CD4-positive, alpha-beta T cell treated with Interleukin-15 for 1 hour (primary cell): ENCODE measurements at regions not wholly inside any gene's neighbourhood (a gene's known extent, or its start where the extent isn't known, plus 50 kb on each side); places are given as distances from the start of the nearest gene placed in this dataset.
"Not testable (repeated sequence)": the region's sequence is repeated elsewhere in the genome, so short reads cannot be mapped to it uniquely, and the experiment has no call there.

ENCODE experiments used
- DNase-seq: peaks from one replicate; pipeline ENCODE4 v3.0.0-alpha.2; 2020

GRCh38 chr14:28401705-28402104, 364.9 kb upstream of the FOXG1 start:
- DNase-seq: not testable (repeated sequence)

- no peak for DNase-seq
These were observed 360.4 kb upstream of the FOXG1 start for GRCh38 chr14:28406196-28406595.

DNA sequence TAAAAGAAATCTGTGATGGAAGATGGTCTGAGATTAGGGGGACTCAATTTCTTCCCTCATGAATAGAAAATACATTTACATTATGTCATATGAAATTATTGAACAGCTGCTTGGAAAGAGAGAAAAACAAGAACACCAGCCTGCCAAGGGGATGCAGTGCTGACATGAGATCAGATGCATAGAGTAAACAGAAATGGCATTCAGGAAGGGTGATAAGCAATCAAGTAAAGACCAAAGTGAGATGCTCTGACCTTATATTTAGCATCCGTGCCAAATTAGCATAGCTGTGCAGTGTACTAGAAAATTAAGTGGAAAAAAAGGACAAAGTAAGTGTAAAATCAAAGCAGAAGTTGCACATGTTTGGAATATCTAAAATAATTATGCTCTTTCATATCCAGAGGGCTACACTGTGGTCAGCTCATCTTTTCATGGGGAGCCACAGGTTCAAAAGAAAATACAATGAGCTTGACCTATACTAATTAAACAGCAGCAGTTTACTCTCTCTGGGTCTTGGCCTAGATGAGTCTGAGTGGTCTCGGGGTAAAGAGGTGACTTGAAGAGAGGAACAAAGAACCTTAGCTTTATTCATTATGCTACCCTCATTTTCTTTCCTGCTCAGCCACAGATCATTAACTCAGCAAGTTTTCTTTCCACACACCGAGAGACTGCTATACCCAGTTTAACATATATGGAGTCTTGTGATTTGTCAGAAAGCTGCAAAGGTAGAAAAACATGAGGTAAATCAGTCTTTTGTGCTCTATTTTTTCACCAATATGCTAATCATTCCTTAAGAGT, 359.4 kb upstream of the FOXG1 start:
- no peak for DNase-seq

DNA sequence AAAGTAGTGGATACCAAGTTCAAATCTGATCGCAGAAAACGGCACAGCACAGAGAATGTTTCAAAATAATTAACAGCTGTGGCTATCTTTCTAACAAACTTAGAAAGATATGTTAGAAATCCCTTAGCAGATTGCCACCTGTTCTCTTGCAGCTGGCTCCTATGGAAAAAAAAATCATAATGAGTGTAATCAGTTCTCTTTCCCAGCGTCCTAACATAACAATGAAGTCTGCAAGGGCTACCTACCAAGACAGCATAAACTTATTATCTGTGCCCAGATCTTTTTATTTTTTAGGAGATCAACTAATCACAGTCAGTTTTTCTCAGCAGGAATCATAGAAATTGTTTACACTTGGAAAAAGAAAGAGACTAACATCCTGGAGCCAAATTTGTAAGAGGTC, 358.6 kb upstream of the FOXG1 start:
- DNase-seq: no peak

GRCh38 chr14:28412077-28412476, 354.5 kb upstream of the FOXG1 start:
- DNase-seq: no peak

GRCh38 chr14:28426960-28427359, 339.6 kb upstream of the FOXG1 start:
- DNase-seq: no peak

DNA sequence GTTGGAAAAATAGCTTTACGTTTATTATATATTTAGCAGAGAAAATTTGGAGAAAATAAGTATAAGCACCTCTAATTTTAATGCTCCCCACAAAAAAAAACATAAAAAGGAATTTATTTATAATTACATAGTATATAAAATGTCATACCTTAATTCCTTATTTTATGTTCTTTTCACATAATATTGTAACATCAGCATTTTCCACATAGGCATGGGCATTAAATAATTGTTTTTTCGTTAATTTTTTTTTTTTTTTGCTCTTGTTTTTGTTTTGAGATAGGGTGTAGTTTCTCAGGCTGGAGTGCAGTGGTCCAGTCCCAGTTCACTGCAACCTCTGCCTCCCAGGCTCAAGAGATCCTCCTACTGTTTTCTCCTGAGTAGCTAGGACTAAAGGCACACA, 329.8 kb upstream of the FOXG1 start:
- no peak for DNase-seq

DNA sequence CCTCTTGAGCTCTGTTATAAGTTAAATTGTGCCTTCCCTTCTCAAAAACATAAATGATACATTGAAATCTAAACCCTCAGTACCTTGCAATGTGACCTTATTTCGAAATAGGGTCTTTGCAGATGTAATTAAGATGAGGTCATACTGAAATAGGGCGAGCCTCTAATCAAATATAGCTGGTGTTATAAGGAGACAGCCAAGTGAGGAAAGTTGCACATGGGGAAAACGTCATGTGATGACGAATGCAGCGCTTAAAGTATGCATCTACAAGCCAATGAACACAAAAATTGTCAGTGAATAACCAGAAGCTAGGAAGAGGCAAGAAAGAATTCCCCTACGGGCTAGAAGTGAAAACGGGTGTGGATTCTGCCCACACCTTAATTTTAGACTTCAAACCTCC, 305.2 kb upstream of the FOXG1 start:
- DNase-seq: no peak

DNA sequence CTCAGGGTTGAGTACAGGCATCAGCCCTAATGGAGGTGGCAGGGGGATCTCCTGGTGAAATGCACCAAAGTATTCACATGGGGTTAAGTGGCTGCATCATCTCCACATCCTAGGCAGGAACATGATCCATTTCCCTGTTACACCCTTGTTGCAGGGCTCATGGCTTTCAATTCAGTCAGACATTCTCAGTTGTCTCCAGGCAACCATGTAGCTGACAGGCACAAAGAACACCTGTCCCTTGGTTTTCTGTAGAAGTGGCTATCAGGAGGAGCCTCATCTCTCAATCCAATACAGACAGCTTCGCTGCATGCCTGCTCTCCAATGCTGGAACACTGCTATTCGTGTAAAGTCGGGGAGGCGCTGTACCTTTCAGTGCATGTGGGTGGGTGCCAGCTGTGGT, 299.0 kb upstream of the FOXG1 start:
- no peak for DNase-seq

GRCh38 chr14:28468191-28469151, 298.1 kb upstream of the FOXG1 start:
- DNase-seq: no peak

- no peak for DNase-seq
These were observed 284.1 kb upstream of the FOXG1 start for GRCh38 chr14:28482251-28483040.

DNA sequence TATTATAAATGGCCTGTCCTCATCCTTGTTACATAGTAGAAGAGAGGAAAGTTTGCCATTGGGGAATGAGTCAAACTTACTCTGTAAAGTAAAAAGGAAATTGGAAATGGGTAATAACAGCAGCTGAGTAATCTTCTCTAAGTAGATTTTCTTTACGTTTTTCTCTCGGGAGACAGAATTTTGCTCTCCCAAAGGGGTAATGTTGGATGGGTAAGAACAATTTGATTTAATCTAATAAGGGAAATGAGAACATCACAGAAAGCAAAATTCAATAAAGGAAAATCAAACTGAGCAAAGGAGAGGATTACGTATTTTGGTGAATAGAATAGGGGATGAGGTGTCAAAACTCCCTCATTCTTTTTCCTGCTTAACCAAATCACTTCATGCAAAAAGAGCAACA, 283.1 kb upstream of the FOXG1 start:
- no peak for DNase-seq

GRCh38 chr14:28488684-28489083, 277.9 kb upstream of the FOXG1 start:
- no peak for DNase-seq

DNA sequence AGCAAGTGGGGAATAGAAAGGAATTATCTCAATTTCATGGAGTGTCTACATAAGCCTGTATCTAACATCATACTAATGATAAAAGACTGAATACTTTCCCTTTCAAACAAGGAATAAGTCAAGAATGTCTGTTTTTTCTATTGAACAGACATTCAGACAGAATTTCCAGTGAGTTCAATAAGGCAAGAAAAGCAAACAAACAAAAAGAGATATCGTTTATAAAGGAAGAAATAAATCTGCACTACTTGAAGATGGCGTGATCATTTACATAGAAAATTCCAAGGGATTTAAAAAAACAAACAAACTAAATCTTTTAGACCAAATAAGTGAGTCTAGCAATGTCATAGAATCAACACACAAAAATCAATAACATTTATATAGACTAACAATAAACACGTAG, 273.1 kb upstream of the FOXG1 start:
- no peak for DNase-seq

GRCh38 chr14:28494196-28494595, 272.4 kb upstream of the FOXG1 start:
- no peak for DNase-seq

DNA sequence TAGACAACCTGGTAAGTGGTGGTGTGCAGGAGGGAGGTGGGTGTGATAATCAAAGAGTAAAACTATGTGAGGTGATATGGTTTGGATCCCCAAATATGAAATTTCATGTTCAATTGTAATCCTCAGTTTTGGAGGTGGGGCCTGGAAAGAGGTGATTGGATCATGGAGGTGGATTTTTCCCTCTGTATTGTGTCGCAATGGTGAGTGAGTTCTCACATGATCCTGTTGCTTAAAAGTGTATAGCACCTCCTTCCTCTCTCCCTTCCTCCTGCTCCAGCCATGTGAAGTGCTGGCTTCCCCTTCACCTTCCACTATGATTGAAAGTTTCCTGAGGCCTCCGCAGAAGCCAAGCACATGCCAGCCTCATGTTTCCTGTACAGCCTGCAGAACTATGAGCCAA, 270.2 kb upstream of the FOXG1 start:
- no peak for DNase-seq

GRCh38 chr14:28502517-28502916, 264.1 kb upstream of the FOXG1 start:
- DNase-seq: no peak

- no peak for DNase-seq
These were observed 251.0 kb upstream of the FOXG1 start for GRCh38 chr14:28515571-28515970.

DNA sequence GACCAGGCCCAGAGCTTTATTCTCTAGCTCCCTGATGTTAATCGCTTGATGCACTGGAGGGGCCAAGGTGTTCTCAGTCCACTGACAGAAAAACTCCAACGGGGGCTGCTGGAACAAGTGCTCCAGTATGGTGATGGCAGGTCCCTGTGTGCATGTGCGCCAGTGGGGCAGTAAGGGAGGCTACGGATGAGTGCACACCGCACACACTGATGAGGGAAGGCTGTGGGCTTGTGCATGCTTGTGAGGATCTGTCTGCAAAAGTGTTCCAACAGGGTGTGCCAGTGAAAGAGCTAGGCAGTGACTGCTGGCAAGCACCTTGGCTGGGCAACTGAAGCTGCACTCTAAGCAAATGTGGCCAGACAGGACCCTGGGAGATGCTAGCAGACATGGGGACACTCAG, 229.7 kb upstream of the FOXG1 start:
- DNase-seq: no peak

DNA sequence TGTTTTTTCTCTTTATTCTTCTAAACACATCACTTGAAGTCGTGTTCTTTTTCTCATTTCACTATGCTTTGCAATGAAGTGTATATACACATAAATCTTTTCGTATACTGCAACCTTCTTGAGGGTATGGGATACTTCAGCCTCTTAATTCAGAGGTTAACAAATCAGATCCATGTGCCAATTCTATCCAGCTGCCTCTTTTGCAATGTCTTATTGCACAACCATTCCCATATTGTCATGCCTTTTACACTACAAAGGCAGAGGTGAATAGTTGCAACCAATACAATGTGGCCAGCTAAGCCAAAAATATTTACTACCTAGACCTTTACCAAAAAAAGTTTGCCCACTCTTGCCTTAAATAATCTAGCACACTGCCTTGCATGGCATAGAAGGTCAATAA, 224.5 kb upstream of the FOXG1 start:
- DNase-seq: no peak

DNA sequence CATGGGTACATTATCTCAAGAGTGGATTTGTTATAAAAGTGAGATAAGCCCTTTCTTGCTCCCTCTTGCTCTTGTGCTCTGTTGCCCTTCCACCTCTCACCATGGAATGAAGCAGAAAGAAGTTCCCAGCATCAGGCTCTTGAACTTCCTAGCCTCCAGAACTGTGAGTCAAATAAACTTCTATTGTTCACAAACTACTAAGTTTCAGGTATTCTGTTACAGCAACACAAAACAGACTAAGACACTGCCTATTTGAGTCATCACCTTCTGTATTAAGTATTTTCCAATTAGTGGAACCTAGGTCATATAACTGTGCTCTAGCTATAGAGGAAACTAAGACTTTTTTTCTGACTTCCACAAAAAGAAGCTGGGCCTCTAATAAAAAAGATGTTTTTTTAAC, 201.2 kb upstream of the FOXG1 start:
- DNase-seq: no peak

GRCh38 chr14:28570391-28570790, 196.2 kb upstream of the FOXG1 start:
- DNase-seq: no peak

GRCh38 chr14:28571636-28572035, 195.0 kb upstream of the FOXG1 start:
- no peak for DNase-seq
